Heart left ventricle (tissue), 16 donors: ENCODE measurements at regions not wholly inside any gene's neighbourhood (a gene's known extent, or its start where the extent isn't known, plus 50 kb on each side); places are given as distances from the start of the nearest gene placed in this dataset.

Experiments used
- ATAC-seq, 4 donors: fragments of 200-7000 bp; cut with Tn5 transposase; one replicate each; pipeline ENCODE4 v1.9.1; 2020 to 2022; ENCODE audit warnings: moderate library complexity in 4 of 4, mild to moderate bottlenecking in 3 of 4, moderate number of reproducible peaks in 1 of 4
- DNase-seq, 5 donors: peaks; one replicate each; pipeline ENCODE4 v3.0.0-alpha.2; 2020
- H3K27ac ChIP-seq, 12 donors: fragments of 200-600 bp; sonication (generic) in 4 of 12; one replicate each; pipeline versions ENCODE4 v1.5.0 to v1.8.0; 2016 to 2022; ENCODE audit warnings: mild to moderate bottlenecking in 2 of 12
- H3K27me3 ChIP-seq, 9 donors: fragments of 200-600 bp; sonication (generic) in 2 of 9; one replicate each; pipeline versions ENCODE4 v1.5.1 to v1.8.0; 2016 to 2022; ENCODE audit warnings: mild to moderate bottlenecking in 3 of 9
- H3K36me3 ChIP-seq, 9 donors: fragments of 200-600 bp; sonication (generic) in 2 of 9; one replicate each; pipeline versions ENCODE4 v1.5.0 to v1.8.0; 2018 to 2022; ENCODE audit warnings: mild to moderate bottlenecking in 2 of 9
- H3K4me1 ChIP-seq, 12 donors: fragments of 200-600 bp; sonication (generic) in 4 of 12; one replicate each; pipeline versions ENCODE4 v1.5.0 to v1.8.0; 2016 to 2022; ENCODE audit warnings: mild to moderate bottlenecking in 3 of 12
- H3K4me3 ChIP-seq, 12 donors: fragments of 200-600 bp; sonication (generic) in 4 of 12; one replicate each; pipeline versions ENCODE4 v1.5.0 to v1.8.0; 2017 to 2022; ENCODE audit warnings: mild to moderate bottlenecking in 9 of 12, moderate library complexity in 4 of 12
- H3K9me3 ChIP-seq, 12 donors: fragments of 200-600 bp; sonication (generic) in 4 of 12; one replicate each; pipeline versions ENCODE4 v1.5.0 to v1.8.0; 2016 to 2022; ENCODE audit warnings: mild to moderate bottlenecking in 1 of 12
- POLR2A ChIP-seq, 2 donors: fragments of 450-650 bp; IDR thresholded peaks; one replicate each; pipeline ENCODE4 v1.6.1; 2017; ENCODE audit warnings: antibody characterized with exemption in 2 of 2, mild to moderate bottlenecking in 2 of 2, moderate library complexity in 2 of 2
- WGBS, 4 donors: extraction: QIAGEN DNeasy Blood & Tissue Kit in 2 of 4; methylation state at CpG; one replicate each; pipeline versions ENCODE4 v1.1.5 to v1.1.7; 2013 to 2018; 5-methylcytosine and 5-hydroxymethylcytosine counted together
- intact Hi-C, 10 donors: fragments of 100-400 bp; cut with DNase I; formaldehyde crosslinking; loops; one replicate each; pipeline versions ENCODE4 v1.11.1 to v1.14.2; 2022
- TF ChIP-seq, protein P1 (sequence below), 12 donors: fragments of 200-600 bp; sonication (generic) in 4 of 12; IDR thresholded peaks; one replicate each; pipeline versions ENCODE4 v1.5.0 to v1.8.0; 2018 to 2022; ENCODE audit warnings: antibody characterized with exemption in 12 of 12, mild to moderate bottlenecking in 5 of 12
- donor health status: ischemic (EF 13 %, LVEDD 7.1; RV severe dilation, severe dysfunction).
- donor health status: healthy with polysubstance abuse.
- donor health status: DM: no; HTN: yes; CAD: no.
- donor health status: DM: no; HTN: no; CAD: no.
- donor health status: ischemic (EF 25% LVEDD 6.9; RV normal size, moderate dysfunction).
- donor health status: ischemic (EF 25% LVEDD 5.7; RV mildly dilated, moderate dysfunction).
- donor health status: healthy.
- donor health status: DM: yes; HTN: yes; CAD: no.
- donor health status: ischemic (EF 35%, LVEDD 5.7; RV mildly dilated, moderate dysfunction).
- donor health status: nonischemic (EF 11% LVEDD 7.7; RV severe dilation, severe dysfunction).
- donor health status: DM: yes; HTN: yes; CAD: no.
- donor health status: PGD.
- donor health status: ischemic (EF 29% LVEDD 5.4; RV normal size, mild dysfunction).
- donor health status: nonischemic (EF 23%, LVEDD 6.1; RV moderate dilation, normal function).

DNA sequence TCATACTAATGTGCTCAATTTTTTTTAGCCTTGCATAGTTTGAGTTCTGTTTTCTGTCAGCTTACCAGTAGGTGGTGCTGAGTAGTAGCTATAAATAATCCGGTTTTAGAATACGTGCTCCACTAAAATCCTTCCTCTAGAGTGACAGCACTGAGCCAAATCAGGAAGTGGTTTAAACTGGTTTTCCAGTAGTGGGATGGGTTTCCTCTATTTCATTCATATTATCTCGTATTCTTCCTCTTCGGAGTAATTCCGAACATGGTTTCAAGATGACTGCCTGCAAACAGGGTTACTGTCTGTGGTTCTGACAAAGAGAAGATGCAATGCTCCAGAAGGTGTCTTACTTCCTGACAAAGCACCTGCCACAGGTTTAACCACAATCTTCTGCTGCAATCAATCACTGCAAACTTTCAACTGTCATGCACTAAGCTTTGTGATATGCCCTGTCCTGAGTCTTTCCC lies 496.9 kb upstream of the VRK2 start:
- 18 to 25% (median 24%) methylated on average over 5 of the region's 5 CpGs for WGBS, 4 donors
- TF ChIP-seq POLR2A (IDR thresholded peaks at IDR 0.05), result no peak
- TF ChIP-seq, protein P1, sequence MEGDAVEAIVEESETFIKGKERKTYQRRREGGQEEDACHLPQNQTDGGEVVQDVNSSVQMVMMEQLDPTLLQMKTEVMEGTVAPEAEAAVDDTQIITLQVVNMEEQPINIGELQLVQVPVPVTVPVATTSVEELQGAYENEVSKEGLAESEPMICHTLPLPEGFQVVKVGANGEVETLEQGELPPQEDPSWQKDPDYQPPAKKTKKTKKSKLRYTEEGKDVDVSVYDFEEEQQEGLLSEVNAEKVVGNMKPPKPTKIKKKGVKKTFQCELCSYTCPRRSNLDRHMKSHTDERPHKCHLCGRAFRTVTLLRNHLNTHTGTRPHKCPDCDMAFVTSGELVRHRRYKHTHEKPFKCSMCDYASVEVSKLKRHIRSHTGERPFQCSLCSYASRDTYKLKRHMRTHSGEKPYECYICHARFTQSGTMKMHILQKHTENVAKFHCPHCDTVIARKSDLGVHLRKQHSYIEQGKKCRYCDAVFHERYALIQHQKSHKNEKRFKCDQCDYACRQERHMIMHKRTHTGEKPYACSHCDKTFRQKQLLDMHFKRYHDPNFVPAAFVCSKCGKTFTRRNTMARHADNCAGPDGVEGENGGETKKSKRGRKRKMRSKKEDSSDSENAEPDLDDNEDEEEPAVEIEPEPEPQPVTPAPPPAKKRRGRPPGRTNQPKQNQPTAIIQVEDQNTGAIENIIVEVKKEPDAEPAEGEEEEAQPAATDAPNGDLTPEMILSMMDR (IDR thresholded peaks at IDR 0.05), result peak in 2 of 12 donors; percentile 28 to 30
- ATAC-seq, result peak in 1 of 4 donors; percentile 53

DNA sequence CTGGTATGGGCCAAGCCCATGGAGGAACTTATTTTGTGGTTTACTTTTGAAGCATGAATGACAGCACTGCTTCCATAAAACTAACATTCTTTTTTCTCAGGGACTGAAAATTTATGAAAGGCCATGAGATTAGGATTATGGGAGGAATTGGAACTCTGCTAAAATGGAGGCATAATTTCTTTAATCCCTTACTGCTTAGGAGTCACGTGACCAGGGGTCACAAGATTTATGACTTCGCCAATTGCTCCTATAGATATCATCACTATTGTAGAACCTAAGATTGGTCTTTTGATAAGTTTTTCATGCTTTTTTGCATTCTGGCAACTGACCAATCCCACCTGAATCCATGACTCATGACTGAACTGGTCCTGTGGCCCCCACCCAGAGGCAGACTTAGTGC lies 495.7 kb upstream of the VRK2 start:
- WGBS, 4 donors, result 41 to 77% (median 59%) methylated on average over 2 of the region's 2 CpGs
- no peaks in the 10 kb centered on the region for H3K36me3 ChIP-seq
- H3K9me3 ChIP-seq, result peaks cover 0 to 18% (median 5%) of the 10 kb centered on the region in 12 donors
- H3K27me3 ChIP-seq, result no peaks in the 10 kb centered on the region
- no peak overlapping the region for H3K4me3 ChIP-seq
- no peak for ATAC-seq
- H3K4me1 ChIP-seq, result peaks cover 0 to 5% (median 0%) of the 10 kb centered on the region in 12 donors
- no peak overlapping the region for H3K27ac ChIP-seq
- intact Hi-C loops, result no loop called here
- TF ChIP-seq POLR2A (IDR thresholded peaks at IDR 0.05), result no peak
- TF ChIP-seq, protein P1 (IDR thresholded peaks at IDR 0.05), result no peak
- no peak for DNase-seq

More for the DNA sequence above, 496.9 kb upstream of the VRK2 start:
- H3K27ac ChIP-seq, result no peak overlapping the region
- no peaks in the 10 kb centered on the region for H3K27me3 ChIP-seq
- H3K36me3 ChIP-seq, result no peaks in the 10 kb centered on the region
- H3K4me1 ChIP-seq, result peaks cover 0 to 5% (median 0%) of the 10 kb centered on the region in 12 donors
- peaks cover 0 to 15% (median 4%) of the 10 kb centered on the region in 12 donors for H3K9me3 ChIP-seq
- H3K4me3 ChIP-seq, result no peak overlapping the region
- intact Hi-C loops, result no loop called here
- DNase-seq, result no peak

DNA sequence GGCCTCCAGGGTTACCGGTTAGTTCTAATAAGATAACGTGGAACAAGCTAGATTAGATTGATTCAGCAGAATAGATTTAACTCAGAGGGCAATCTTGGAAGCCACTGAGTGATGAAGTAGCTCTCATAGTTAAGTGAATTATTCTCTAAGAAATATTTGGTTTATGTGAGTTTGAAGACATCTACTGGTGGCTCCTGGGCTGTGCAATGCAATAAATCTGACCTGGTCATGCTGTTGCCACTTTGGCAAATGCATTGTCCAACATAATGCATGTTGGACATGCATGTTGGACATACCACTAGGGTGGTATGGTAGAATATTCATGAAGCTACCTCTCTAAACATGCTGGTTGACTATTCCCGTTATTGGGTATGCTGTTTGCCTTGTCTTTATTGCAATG lies 493.7 kb upstream of the VRK2 start:
- DNase-seq, result no peak
- Histone ChIP-seq H3K4me1 (peaks cover 0 to 5% (median 0%) of the 10 kb centered on the region in 12 donors), H3K4me3 (no peak overlapping the region), H3K9me3 (peaks cover 0 to 19% (median 7%) of the 10 kb centered on the region in 12 donors), H3K36me3 (no peaks in the 10 kb centered on the region), H3K27me3 (no peaks in the 10 kb centered on the region), H3K27ac (no peak overlapping the region)
- WGBS, 4 donors, result 77 to 86% (median 84%) methylated on average over 3 of the region's 3 CpGs
- ATAC-seq, result no peak
- no peak for TF ChIP-seq POLR2A (IDR thresholded peaks at IDR 0.05)
- TF ChIP-seq, protein P1 (IDR thresholded peaks at IDR 0.05), result no peak
- intact Hi-C loops, result no loop called here

DNA sequence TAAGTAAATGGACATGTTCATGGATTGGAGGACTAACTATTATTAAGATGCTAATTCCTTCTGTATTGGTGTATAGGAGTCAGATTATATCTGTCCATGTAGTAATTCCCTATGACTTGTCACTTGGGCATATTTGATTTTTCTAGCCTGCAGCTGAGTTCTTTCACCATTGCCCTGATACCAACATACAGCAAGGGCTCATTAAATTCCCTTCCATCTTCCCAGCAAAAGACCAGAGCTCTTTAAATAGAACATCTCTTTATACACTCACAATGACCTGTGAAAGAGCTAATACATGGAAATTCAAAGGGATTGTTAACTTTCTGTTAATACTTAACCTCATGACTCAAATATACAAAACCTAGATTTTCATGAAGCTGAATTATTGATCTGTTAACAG lies 492.3 kb upstream of the VRK2 start:
- TF ChIP-seq, protein P1 (IDR thresholded peaks at IDR 0.05), result no peak
- no peak for TF ChIP-seq POLR2A (IDR thresholded peaks at IDR 0.05)
- Histone ChIP-seq H3K4me1 (peaks cover 0 to 4% (median 0%) of the 10 kb centered on the region in 12 donors), H3K36me3 (no peaks in the 10 kb centered on the region), H3K27ac (no peak overlapping the region), H3K9me3 (peaks cover 0 to 19% (median 10%) of the 10 kb centered on the region in 12 donors), H3K4me3 (no peak overlapping the region), H3K27me3 (no peaks in the 10 kb centered on the region)
- no peak for ATAC-seq
- intact Hi-C loops, result no loop called here
- DNase-seq, result no peak
